ENCODE measurements at regions not wholly inside any gene's neighbourhood (a gene's known extent, or its start where the extent isn't known, plus 50 kb on each side); places are given as distances from the start of the nearest gene placed in this dataset.
"Not testable (repeated sequence)": the region's sequence is repeated elsewhere in the genome, so short reads cannot be mapped to it uniquely, and the experiment has no call there.

DNA sequence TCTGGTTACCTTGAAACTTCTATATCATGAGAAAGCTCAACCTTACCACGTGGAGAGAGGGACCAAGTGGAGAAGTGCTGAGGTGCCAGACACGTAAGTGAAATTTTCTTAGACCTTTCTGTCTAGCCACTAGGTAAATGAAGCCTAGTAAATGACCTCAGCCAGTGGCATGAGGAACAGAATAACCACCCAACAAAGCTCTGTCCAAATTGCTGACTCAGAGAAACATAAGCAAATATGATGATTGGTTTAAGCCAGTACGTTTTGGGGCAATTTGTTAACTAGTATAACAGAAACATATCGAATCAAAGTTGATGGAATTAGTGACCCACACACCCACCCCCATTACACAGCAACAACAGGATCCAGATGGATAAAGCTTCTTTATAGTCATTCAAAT lies 75.2 kb upstream of the MAX start:
- H3K9me3 ChIP-seq (replicated peaks), result no peaks in the 10 kb centered on the region

DNA sequence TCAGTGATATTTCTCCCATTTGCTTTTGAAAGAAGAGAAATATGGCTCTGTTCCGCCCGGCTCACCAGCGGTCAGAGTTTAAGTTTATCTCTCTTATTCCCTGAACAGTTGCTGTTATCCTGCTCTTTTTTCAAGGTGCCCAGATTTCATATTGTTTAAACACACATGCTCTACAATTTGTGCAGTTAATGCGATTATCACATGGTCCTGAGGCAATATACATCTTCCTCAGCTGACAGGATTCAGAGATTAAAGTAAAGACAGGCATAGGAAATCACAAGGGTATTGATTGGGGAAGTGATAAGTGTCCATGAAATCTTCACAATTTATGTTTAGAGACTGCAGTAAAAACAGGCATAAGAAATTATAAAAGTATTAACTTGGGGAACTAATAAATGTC lies 76.9 kb upstream of the MAX start:
- H3K4me3 ChIP-seq; H3K27me3 ChIP-seq; H3K27ac ChIP-seq; H3K9me3 ChIP-seq (replicated peaks); DNase-seq; H3K4me1 ChIP-seq; H3K36me3 ChIP-seq: not testable (repeated sequence)

More for the DNA sequence above, 75.2 kb upstream of the MAX start:
- no peaks in the 10 kb centered on the region for H3K4me1 ChIP-seq
- H3K36me3 ChIP-seq, result no peaks in the 10 kb centered on the region
- no peaks in the 10 kb centered on the region for H3K27me3 ChIP-seq
- H3K4me3 ChIP-seq, result no peak overlapping the region
- H3K27ac ChIP-seq, result no peak overlapping the region
- no peak for DNase-seq

DNA sequence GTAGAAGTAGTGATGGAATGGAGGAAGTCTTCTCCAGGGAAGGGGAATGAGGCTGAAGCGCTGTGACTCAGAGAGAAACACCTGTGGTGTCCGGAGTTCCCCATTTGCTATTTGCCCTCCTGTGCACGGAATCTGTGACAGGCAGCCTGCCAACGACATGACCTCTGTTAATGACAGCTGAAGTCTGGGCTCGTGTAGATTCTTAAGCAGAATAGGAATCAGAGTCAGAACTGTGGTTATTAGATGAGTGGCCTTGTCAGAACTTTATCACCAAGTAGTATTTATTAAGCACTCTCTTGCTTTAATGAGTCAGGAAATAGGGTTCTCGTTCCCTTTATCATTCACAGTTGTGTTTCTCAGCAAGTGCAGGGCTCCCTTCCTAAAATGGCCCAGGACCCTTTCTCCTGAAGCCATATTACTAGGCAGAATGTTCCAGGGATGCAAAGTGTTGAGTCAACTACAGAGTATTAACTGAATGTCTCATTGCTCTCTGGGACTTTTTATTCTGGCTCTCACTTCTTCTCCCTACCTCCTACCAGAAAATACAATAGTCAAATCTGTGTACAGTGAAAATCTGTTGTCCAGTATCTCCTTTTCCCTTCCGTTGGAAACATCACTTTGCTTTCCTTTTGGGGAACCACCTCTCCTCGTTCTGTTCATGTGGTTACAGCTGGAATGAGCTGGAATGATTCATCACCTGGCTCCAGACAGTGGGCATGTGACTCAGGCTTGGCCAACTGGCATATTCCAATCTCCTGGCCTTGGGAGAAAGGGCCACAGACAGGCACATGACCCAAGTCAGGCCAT lies 77.8 kb upstream of the MAX start:
- Histone ChIP-seq H3K4me3 (no peak overlapping the region), H3K27ac (no peak overlapping the region), H3K9me3 (replicated peaks) (no peaks in the 10 kb centered on the region), H3K36me3 (no peaks in the 10 kb centered on the region), H3K4me1 (no peaks in the 10 kb centered on the region), H3K27me3 (no peaks in the 10 kb centered on the region)
- peak; percentile 7 to 15 for DNase-seq

DNA sequence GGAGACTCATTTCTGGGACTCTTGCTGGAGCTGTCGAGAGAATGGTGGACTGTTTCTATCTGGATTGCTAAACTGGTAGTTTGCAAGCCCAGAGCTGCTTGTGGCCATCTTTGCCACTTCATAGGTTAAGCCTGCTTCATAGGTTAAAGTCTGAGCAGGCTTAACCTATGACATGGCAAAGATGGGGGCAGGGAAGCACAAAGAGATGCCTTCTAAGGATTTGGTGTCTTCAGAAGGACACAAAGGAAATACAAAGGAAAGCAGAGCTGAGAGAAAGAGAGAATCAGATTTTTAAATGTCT lies 78.4 kb upstream of the MAX start:
- no peak overlapping the region for H3K27ac ChIP-seq
- no peak overlapping the region for H3K4me3 ChIP-seq
- no peaks in the 10 kb centered on the region for H3K27me3 ChIP-seq
- no peaks in the 10 kb centered on the region for H3K4me1 ChIP-seq
- DNase-seq, result no peak
- no peaks in the 10 kb centered on the region for H3K36me3 ChIP-seq
- H3K9me3 ChIP-seq (replicated peaks), result no peaks in the 10 kb centered on the region

DNA sequence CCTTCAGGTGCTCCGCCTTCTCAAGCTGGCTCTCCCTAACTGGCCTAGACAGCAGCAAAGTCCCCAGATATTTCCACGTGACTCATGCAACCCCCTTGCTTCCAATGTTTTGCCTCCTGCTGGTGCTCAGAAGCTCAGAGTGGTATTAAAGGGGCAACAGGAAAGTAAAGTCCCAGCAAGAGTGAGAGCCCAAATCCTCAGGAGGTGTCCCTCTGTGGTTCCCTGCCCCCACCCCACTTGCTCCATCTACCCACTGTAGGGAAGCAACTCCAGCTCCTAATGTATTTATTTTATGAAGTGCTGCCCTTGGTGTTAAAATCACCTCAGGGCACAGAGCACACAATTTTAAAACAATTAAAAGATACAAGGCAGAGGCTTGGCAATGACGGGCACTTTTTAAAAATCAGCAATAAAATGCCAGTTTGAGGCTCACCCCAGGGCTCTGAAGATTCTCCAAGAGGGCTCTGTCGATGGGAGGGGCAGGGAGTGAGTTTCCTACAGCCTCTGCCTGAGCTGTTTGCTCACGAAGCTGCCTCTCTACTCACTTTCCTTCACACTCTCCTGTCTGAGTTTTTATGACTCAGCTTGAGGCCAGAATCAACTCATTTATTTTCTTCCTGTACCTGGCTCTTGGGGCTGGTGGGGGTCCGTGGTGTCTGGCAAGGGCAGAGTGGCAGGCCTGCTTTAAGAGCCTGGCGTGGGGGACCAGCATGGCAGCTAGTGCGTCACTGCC lies 81.9 kb upstream of the MAX start:
- Histone ChIP-seq H3K4me3 (no peak overlapping the region), H3K27ac (no peak overlapping the region), H3K9me3 (replicated peaks) (no peaks in the 10 kb centered on the region), H3K27me3 (no peaks in the 10 kb centered on the region), H3K4me1 (no peaks in the 10 kb centered on the region), H3K36me3 (no peaks in the 10 kb centered on the region)
- no peak for DNase-seq

DNA sequence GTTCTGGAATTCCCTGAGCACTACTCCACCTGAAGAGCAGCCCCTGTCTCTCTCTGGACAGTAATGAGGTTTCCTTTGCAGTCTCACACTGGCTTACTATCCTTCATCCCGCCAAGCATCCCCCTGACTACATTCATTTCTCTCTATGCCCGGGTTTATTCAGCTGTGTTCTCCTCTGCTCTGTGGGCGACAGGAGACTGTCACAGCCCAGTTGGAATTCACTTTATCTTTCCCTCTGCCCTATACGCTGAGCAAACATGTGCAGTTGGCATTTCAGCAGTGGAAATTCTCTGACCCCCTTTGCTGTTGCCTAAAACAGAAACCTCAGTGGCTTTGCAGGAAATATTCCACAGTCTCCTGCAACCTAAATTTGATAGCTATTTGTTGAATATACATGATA lies 83.5 kb upstream of the MAX start:
- no peak overlapping the region for H3K27ac ChIP-seq
- no peak for DNase-seq

DNA sequence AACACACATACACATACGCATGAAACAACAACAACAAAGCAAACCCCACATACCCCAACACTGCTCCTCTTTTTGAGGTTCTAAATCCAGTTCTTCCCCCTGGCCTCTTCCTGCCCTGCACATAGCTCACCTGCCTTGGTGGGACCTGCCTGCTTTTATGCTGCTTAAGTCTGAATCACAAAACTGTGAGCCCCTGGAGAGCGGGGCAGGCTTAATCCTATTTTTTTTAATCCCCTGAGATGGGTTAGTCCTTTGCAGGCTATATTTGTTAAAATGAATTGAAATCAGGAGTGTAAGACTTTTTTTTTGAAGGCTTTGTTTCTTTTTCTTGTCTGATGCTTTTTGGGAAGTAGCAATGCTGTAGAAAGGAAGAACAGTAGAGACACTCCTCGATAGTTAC lies 84.6 kb upstream of the MAX start:
- H3K9me3 ChIP-seq (replicated peaks), result no peaks in the 10 kb centered on the region
- no peak for DNase-seq
- H3K4me3 ChIP-seq, result no peak overlapping the region
- H3K27ac ChIP-seq, result no peak overlapping the region
- H3K4me1 ChIP-seq, result no peaks in the 10 kb centered on the region
- H3K36me3 ChIP-seq, result no peaks in the 10 kb centered on the region
- H3K27me3 ChIP-seq, result no peaks in the 10 kb centered on the region

More for the DNA sequence above, 83.5 kb upstream of the MAX start:
- Histone ChIP-seq H3K4me3 (no peak overlapping the region), H3K9me3 (replicated peaks) (no peaks in the 10 kb centered on the region), H3K27me3 (no peaks in the 10 kb centered on the region), H3K4me1 (no peaks in the 10 kb centered on the region), H3K36me3 (no peaks in the 10 kb centered on the region)

DNA sequence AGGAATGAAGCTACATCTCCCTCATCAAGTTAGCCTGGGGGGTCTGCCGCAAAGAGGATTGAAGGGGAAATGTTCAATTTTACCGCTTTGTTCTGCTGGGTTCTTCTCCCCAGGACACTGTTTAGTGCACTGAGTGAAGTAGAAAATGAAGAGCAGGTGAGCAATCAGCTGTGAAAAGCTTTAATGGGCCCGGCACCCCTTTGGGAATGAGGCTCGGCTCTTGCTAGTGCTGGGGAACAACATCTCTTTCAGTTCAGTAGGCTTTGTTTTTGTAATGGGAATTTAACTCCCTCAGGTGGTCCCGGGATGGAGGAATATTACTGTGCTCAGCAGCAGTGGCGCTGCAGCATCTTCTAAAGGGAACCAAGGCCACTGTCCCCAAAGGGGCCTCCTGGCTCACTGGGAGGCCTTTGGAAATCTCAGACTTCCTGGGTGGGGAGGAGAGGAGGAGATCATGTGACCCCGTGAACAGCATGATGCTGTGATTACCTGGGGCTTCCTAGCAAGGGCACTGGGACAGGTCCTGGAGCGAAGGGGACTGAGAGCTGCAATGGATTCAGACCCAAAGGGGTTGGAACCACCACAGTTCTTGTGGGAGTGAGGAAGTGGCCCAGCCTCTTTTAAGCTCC lies 85.2 kb upstream of the MAX start:
- Histone ChIP-seq H3K27ac (no peak overlapping the region), H3K4me1 (no peaks in the 10 kb centered on the region), H3K4me3 (no peak overlapping the region), H3K27me3 (no peaks in the 10 kb centered on the region), H3K36me3 (no peaks in the 10 kb centered on the region), H3K9me3 (replicated peaks) (no peaks in the 10 kb centered on the region)
- DNase-seq, result no peak

DNA sequence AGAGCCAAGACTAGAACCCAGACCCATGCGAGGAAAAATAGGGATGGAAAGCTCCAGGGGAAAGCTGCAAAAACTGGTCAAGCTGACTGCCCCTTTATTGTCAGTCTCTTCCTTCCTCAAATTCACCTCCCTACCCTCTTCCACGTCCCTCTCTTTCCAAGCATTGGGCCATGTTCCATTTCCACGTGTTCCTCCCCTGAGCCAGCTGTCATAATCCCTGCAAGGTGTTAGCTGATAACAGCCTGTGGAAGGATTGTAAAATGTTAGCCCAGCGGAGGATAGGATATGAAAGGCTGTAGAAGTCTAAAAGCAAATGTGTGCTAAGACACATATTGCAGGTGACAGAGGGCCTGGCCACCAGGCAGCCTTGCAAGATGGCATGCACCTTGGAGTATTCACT lies 88.0 kb upstream of the MAX start:
- no peaks in the 10 kb centered on the region for H3K36me3 ChIP-seq
- no peak overlapping the region for H3K27ac ChIP-seq
- DNase-seq, result no peak
- no peak overlapping the region for H3K4me3 ChIP-seq
- no peaks in the 10 kb centered on the region for H3K9me3 ChIP-seq (replicated peaks)
- no peaks in the 10 kb centered on the region for H3K4me1 ChIP-seq
- no peaks in the 10 kb centered on the region for H3K27me3 ChIP-seq

DNA sequence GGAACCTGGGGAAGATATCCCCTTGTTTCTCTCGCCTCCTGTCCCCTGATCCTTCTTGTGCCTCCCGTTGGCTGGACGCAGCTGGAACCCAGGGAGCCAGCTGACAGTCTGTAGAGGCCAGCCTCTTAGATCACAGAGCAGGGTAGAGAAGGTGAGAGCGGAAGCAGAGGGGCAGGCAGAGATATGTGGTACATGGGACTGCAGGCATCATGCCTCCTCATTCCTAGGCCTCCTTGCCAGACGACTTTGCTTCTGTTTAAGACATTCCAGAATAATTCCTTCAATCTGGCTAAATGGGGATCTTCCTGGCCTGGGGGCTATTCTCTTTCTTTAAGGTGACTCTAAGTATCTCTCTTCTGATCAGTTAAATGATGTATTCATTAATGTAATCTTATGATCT lies 89.4 kb upstream of the MAX start:
- DNase-seq, result no peak
- Histone ChIP-seq H3K9me3 (replicated peaks) (no peaks in the 10 kb centered on the region), H3K4me3 (no peak overlapping the region)

DNA sequence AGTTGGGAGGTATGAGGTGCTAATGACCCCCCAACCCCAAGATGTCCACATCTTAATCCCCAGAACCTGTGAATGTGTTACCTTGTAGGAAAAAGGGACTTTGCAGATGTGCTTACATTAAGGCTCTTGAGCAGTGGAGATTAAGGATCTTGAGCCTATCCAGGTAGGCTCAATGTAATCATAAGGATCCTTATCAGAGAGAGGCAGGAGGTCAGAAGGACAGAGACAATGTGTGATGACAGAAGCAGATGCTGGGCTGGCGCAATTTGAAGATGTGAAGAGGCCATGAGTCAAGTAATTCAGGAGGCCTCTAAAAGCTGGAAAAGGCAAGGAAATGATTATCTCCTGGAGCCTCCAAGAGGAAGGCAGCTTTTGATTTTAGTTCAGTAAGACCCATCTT lies 90.4 kb upstream of the MAX start:
- H3K4me3 ChIP-seq, result no peak overlapping the region
- H3K27me3 ChIP-seq, result no peaks in the 10 kb centered on the region
- H3K27ac ChIP-seq, result no peak overlapping the region
- no peaks in the 10 kb centered on the region for H3K4me1 ChIP-seq
- DNase-seq, result no peak
- no peaks in the 10 kb centered on the region for H3K9me3 ChIP-seq (replicated peaks)
- H3K36me3 ChIP-seq, result no peaks in the 10 kb centered on the region

More for the DNA sequence above, 89.4 kb upstream of the MAX start:
- Histone ChIP-seq H3K27me3 (no peaks in the 10 kb centered on the region), H3K27ac (no peak overlapping the region), H3K4me1 (no peaks in the 10 kb centered on the region), H3K36me3 (no peaks in the 10 kb centered on the region)

DNA sequence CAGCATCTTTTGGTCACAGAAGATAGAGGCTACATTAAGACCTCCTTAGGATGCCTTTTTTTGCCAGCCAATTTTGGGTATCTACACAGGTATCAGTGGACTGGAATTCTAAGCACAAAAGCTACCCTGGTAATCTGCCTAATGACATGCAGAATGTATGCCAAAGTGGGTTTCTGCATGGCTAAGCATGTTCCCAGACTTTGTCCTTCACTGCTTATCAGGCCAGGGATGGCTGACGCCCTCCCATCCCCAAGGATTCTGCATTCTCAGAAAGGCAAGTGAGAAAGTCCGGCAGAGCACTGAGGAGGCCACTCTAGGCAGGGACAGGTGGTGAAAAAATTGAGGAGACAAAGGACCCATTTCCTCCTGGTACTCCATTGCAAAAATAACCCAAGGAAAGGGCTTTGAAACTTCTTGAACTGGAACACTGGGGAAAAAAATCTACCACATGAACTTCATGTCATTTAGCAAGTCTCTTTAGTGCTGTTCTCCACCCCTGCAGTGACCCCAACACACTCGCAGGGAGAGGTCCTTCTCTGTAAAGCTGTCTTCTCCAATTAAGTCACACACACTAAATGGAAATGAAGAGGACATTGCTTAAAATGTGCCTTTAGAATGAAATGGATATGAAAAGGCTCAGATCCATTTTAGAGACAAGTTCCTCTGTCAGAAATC lies 91.7 kb upstream of the MAX start:
- H3K27me3 ChIP-seq, result no peaks in the 10 kb centered on the region
- DNase-seq, result no peak
- no peaks in the 10 kb centered on the region for H3K4me1 ChIP-seq
- H3K27ac ChIP-seq, result no peak overlapping the region
- H3K36me3 ChIP-seq, result no peaks in the 10 kb centered on the region
- H3K9me3 ChIP-seq (replicated peaks), result no peaks in the 10 kb centered on the region
- no peak overlapping the region for H3K4me3 ChIP-seq

DNA sequence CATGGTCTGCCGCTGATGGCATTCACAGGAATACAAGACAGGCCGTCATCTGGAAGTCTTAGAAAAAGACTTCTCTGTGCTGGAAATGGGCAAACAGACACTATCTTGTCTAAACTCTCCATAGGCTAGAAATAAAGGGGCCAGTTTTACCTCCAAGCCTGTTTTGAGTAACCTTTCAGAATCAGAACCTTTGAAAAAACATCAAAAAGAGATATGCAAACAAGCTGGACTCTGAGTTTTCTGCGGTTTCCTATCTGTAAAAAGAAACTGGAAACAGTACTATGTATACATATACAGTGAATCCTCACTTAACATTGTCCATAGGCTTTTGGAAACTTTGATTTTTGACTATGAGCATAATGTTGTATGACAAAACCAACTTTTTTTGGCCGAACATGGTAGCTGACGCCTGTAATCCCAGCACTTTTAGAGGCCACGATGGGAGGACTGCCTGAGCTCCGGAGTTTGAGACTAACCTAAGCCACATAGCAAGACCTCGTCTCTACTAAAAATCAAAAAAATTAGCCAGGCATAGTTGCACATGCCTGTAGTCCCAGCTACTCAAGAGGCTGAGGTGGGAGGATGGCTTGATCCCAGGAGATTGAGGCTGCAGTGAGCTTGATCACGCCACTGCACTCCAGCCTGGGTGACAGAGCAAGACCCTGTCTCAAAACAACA lies 92.9 kb upstream of the MAX start:
- DNase-seq, result no peak
- H3K9me3 ChIP-seq (replicated peaks), result no peaks in the 10 kb centered on the region
- no peaks in the 10 kb centered on the region for H3K27me3 ChIP-seq
- no peaks in the 10 kb centered on the region for H3K4me1 ChIP-seq
- no peak overlapping the region for H3K27ac ChIP-seq
- no peaks in the 10 kb centered on the region for H3K36me3 ChIP-seq
- H3K4me3 ChIP-seq, result no peak overlapping the region

DNA sequence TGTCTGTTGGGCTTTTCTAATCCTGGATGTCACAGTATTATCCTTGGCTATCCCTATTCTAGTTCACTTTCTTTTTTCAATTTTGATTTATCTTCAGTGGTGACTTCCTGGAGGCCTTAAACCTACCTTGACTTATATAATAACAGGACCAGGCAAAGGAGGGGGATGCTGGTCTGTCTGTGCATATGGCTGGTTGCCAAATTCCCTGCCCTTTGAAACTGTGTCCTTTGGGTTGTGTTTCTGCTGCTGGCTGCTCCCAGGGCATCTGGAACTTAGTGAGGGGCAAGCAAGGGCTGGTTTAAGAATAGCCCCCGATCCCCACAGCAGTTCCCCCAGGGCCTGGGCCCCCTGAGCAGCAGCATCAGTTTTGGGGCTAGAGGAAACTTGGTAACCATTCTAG lies 96.0 kb upstream of the MAX start:
- no peak overlapping the region for H3K4me3 ChIP-seq
- H3K36me3 ChIP-seq, result no peaks in the 10 kb centered on the region
- no peaks in the 10 kb centered on the region for H3K9me3 ChIP-seq (replicated peaks)
- H3K27me3 ChIP-seq, result no peaks in the 10 kb centered on the region
- H3K4me1 ChIP-seq, result no peaks in the 10 kb centered on the region
- DNase-seq, result no peak
- no peak overlapping the region for H3K27ac ChIP-seq

DNA sequence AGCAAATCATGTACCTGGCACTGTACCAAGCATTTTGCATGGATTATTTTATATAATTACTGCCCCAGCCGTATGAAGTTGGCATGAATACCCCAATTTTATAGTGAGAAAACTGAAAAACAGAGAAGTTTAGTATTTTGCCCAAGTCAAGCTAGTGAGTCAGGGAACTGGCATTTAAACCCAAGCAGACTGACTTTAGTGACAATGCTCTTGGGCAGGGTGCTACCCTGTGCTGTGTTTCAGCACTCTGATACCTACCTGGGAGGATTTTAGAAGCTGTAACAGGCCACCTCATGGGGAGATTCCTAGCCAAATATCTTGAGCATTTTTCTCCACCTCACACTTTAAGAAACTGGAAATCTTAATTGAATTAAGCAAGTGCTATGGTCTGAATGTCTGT lies 98.1 kb upstream of the MAX start:
- Histone ChIP-seq H3K36me3 (no peaks in the 10 kb centered on the region), H3K4me3 (no peak overlapping the region), H3K9me3 (replicated peaks) (no peaks in the 10 kb centered on the region), H3K4me1 (no peaks in the 10 kb centered on the region), H3K27me3 (no peaks in the 10 kb centered on the region), H3K27ac (no peak overlapping the region)
- no peak for DNase-seq
